NB4 (cell line): ENCODE measurements at regions not wholly inside any gene's neighbourhood (a gene's known extent, or its start where the extent isn't known, plus 50 kb on each side); places are given as distances from the start of the nearest gene placed in this dataset.

Source experiments
- MYC ChIP-seq: IDR thresholded peaks from 2 replicates; pipeline ENCODE4 v1.6.1; 2011; ENCODE audit warnings: low read depth, low read length
- POLR2A ChIP-seq: IDR thresholded peaks from 2 replicates; pipeline ENCODE4 v1.6.1; 2011; ENCODE audit warnings: mild to moderate bottlenecking; ENCODE audit not compliant: insufficient read length; ENCODE audit errors: extremely low read depth
- TF ChIP-seq, protein P1 (sequence below): IDR thresholded peaks from one replicate; pipeline ENCODE4 v1.5.1; 2012; ENCODE audit warnings: low read depth, low read length
- TF ChIP-seq, protein P2 (sequence below): IDR thresholded peaks from 2 replicates; pipeline ENCODE4 v1.6.1; 2011; ENCODE audit warnings: low read depth, low read length

DNA sequence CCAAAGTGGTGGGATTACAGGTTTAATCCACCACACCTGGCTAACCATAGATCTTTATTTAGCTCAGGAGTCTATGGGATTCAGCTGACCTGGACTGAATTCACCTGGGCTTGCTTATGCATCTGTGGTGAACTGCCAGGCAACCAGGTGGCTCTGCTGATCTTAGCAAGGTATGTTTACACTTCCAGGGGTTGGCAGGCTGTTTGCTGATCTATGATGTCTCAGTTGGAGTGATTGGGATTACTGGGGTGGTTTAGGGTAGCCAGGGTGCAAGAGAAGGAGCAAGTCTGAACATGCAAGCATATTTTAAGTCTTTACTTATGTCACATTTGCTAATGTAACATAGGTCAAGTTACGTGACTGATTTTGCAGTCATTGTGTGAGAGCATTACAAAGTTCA, 63.6 kb upstream of the JAK2 start:
- TF ChIP-seq, protein P1, sequence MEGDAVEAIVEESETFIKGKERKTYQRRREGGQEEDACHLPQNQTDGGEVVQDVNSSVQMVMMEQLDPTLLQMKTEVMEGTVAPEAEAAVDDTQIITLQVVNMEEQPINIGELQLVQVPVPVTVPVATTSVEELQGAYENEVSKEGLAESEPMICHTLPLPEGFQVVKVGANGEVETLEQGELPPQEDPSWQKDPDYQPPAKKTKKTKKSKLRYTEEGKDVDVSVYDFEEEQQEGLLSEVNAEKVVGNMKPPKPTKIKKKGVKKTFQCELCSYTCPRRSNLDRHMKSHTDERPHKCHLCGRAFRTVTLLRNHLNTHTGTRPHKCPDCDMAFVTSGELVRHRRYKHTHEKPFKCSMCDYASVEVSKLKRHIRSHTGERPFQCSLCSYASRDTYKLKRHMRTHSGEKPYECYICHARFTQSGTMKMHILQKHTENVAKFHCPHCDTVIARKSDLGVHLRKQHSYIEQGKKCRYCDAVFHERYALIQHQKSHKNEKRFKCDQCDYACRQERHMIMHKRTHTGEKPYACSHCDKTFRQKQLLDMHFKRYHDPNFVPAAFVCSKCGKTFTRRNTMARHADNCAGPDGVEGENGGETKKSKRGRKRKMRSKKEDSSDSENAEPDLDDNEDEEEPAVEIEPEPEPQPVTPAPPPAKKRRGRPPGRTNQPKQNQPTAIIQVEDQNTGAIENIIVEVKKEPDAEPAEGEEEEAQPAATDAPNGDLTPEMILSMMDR, result no peak
- TF ChIP-seq POLR2A (no peak), MYC (no peak)
- TF ChIP-seq, protein P2, sequence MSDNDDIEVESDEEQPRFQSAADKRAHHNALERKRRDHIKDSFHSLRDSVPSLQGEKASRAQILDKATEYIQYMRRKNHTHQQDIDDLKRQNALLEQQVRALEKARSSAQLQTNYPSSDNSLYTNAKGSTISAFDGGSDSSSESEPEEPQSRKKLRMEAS, result no peak
